Astrocyte (in vitro differentiated cells and primary cell): ENCODE measurements at regions not wholly inside any gene's neighbourhood (a gene's known extent, or its start where the extent isn't known, plus 50 kb on each side); places are given as distances from the start of the nearest gene placed in this dataset.

Experiments
- DNase-seq: peaks from one replicate; pipeline ENCODE4 v3.0.0-alpha.2; 2010; ENCODE audit warnings: low read depth
- FAIRE-seq: peaks from 2 replicates; lab custom pipeline; 2011; peaks lifted over from hg19 to GRCh38; lab: Jason Lieb, UNC
- H2AFZ ChIP-seq: 2 replicates; pipeline ENCODE4 v1.6.0; 2012; ENCODE audit warnings: low read depth, low read length, inconsistent platforms
- H3K27ac ChIP-seq: 2 replicates; pipeline ENCODE4 v1.5.1; 2011; ENCODE audit warnings: low read depth, low read length, inconsistent platforms
- H3K27me3 ChIP-seq: 2 replicates; pipeline ENCODE4 v1.6.0; 2011; ENCODE audit warnings: low read length, inconsistent platforms; ENCODE audit not compliant: insufficient read depth
- H3K36me3 ChIP-seq: 2 replicates; pipeline ENCODE4 v1.5.1; 2011; ENCODE audit warnings: low read length, inconsistent platforms; ENCODE audit not compliant: insufficient read depth
- H3K4me1 ChIP-seq: 2 replicates; pipeline ENCODE4 v1.5.1; 2011; ENCODE audit warnings: low read length, inconsistent platforms; ENCODE audit not compliant: insufficient read depth
- H3K4me2 ChIP-seq: 2 replicates; pipeline ENCODE4 v1.6.0; 2012; ENCODE audit warnings: low read length, inconsistent platforms
- H3K4me3 ChIP-seq: 2 replicates; pipeline ENCODE4 v1.5.1; 2011; ENCODE audit warnings: low read depth, mild to moderate bottlenecking, low read length, inconsistent platforms; ENCODE audit not compliant: insufficient read depth
- H3K79me2 ChIP-seq: 2 replicates; pipeline ENCODE4 v1.6.0; 2012; ENCODE audit warnings: mild to moderate bottlenecking, low read length, inconsistent platforms; ENCODE audit not compliant: insufficient read depth
- H3K9ac ChIP-seq: 2 replicates; pipeline ENCODE4 v1.6.0; 2012; ENCODE audit warnings: mild to moderate bottlenecking, low read length, inconsistent platforms
- H3K9me3 ChIP-seq: 2 replicates; pipeline ENCODE4 v1.5.1; 2012; ENCODE audit warnings: low read depth, mild to moderate bottlenecking, low read length, inconsistent platforms; ENCODE audit not compliant: insufficient read depth
- H4K20me1 ChIP-seq: 2 replicates; pipeline ENCODE4 v1.6.0; 2012; ENCODE audit warnings: low read length, inconsistent platforms; ENCODE audit not compliant: insufficient read depth
- H3K27ac Mint-ChIP-seq: one replicate; pipeline ENCODE4 v1.8.0; 2021; ENCODE audit warnings: mild to moderate bottlenecking, mixed read lengths; ENCODE audit not compliant: unreplicated experiment
- H3K27me3 Mint-ChIP-seq: one replicate; pipeline ENCODE4 v1.8.0; 2021; ENCODE audit warnings: low read depth, mixed read lengths; ENCODE audit not compliant: unreplicated experiment
- H3K36me3 Mint-ChIP-seq: one replicate; pipeline ENCODE4 v1.8.0; 2021; ENCODE audit warnings: low read depth, mixed read lengths; ENCODE audit not compliant: unreplicated experiment
- H3K4me1 Mint-ChIP-seq: one replicate; pipeline ENCODE4 v1.8.0; 2021; ENCODE audit warnings: low read depth, mixed read lengths; ENCODE audit not compliant: unreplicated experiment
- H3K4me3 Mint-ChIP-seq: one replicate; pipeline ENCODE4 v1.8.0; 2021; ENCODE audit warnings: mild to moderate bottlenecking, moderate library complexity, mixed read lengths; ENCODE audit not compliant: unreplicated experiment
- H3K9me3 Mint-ChIP-seq: one replicate; pipeline ENCODE4 v1.8.0; 2021; ENCODE audit warnings: mild to moderate bottlenecking, mixed read lengths; ENCODE audit not compliant: unreplicated experiment
- EZH2 ChIP-seq: IDR thresholded peaks from 2 replicates; pipeline ENCODE4 v1.6.1; 2012; ENCODE audit warnings: mild to moderate bottlenecking, low read length, inconsistent platforms; ENCODE audit not compliant: insufficient read depth
- TF ChIP-seq, protein P1 (sequence below): IDR thresholded peaks from 2 replicates; pipeline ENCODE4 v1.5.1; 2011; ENCODE audit warnings: low read depth, mild to moderate bottlenecking, inconsistent platforms, low read length, moderate library complexity; ENCODE audit not compliant: insufficient read depth

DNA sequence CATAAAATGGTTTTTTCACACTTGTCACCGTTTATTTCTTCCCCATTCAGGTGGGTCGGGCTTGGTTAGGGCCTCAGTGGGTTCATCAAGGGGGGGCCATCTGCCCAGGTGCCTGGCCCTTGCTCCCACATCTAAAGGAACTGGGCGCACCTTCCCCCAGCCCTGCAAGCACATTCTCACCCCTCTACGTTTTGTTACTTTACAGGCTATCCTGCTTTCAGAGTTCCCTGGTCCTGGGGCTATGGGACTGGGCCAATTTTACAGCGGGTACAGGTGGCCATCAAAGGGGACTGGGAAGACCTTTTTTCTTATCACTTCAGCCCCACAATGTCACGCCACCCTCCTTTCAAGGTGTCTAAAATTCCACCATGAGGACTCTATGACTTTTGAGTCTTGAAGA, 71.8 kb upstream of the HAAO start:
- Mint-ChIP-seq H3K27ac (no peak overlapping the region), H3K36me3 (peaks cover 4% of the 10 kb centered on the region), H3K4me3 (no peak overlapping the region), H3K27me3 (peaks cover 10% of the 10 kb centered on the region), H3K4me1 (peaks cover 7% of the 10 kb centered on the region), H3K9me3 (peaks cover 12% of the 10 kb centered on the region)
- no peaks in the 10 kb centered on the region for H3K79me2 ChIP-seq
- no peak overlapping the region for H3K4me3 ChIP-seq
- H3K4me1 ChIP-seq, result peaks cover 6% of the 10 kb centered on the region
- no peak overlapping the region for H3K9ac ChIP-seq
- H2AFZ ChIP-seq, result no peak overlapping the region
- no peak for TF ChIP-seq EZH2
- TF ChIP-seq, protein P1, sequence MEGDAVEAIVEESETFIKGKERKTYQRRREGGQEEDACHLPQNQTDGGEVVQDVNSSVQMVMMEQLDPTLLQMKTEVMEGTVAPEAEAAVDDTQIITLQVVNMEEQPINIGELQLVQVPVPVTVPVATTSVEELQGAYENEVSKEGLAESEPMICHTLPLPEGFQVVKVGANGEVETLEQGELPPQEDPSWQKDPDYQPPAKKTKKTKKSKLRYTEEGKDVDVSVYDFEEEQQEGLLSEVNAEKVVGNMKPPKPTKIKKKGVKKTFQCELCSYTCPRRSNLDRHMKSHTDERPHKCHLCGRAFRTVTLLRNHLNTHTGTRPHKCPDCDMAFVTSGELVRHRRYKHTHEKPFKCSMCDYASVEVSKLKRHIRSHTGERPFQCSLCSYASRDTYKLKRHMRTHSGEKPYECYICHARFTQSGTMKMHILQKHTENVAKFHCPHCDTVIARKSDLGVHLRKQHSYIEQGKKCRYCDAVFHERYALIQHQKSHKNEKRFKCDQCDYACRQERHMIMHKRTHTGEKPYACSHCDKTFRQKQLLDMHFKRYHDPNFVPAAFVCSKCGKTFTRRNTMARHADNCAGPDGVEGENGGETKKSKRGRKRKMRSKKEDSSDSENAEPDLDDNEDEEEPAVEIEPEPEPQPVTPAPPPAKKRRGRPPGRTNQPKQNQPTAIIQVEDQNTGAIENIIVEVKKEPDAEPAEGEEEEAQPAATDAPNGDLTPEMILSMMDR, result no peak
- FAIRE-seq (no peak), DNase-seq (no peak)
- H3K4me2 ChIP-seq, result no peak overlapping the region
- no peak overlapping the region for H3K27ac ChIP-seq
- H3K9me3 ChIP-seq, result no peaks in the 10 kb centered on the region
- no peaks in the 10 kb centered on the region for H3K27me3 ChIP-seq
- no peaks in the 10 kb centered on the region for H3K36me3 ChIP-seq
- H4K20me1 ChIP-seq, result no peaks in the 10 kb centered on the region

DNA sequence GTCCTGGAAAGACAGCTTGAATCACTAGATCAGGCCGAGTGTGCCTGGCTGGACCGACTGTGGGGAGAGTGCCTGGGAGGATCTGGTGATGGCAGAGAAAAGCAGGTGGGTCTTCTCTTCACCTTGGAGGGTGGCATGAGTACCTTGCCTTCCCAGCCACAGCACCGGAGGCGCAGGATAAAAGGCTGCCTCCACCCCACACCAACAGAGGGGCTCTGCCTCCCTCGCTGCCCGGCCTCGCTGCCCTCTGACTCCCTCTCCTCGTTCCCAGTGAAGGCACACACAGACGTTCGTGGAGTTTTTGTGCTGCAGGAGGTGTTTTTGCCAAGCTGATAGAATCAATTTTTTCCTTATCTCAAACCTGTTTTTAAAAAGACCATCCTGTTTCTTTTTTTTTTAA, 71.4 kb upstream of the HAAO start:
- Histone ChIP-seq H3K27ac (no peak overlapping the region), H3K4me2 (no peak overlapping the region), H3K36me3 (no peaks in the 10 kb centered on the region), H3K4me3 (no peak overlapping the region), H4K20me1 (no peaks in the 10 kb centered on the region), H3K79me2 (no peaks in the 10 kb centered on the region), H3K4me1 (peaks cover 6% of the 10 kb centered on the region), H2AFZ (no peak overlapping the region), H3K9me3 (no peaks in the 10 kb centered on the region), H3K9ac (no peak overlapping the region), H3K27me3 (no peaks in the 10 kb centered on the region)
- H3K9me3 Mint-ChIP-seq, result peaks cover 8% of the 10 kb centered on the region
- H3K27ac Mint-ChIP-seq, result no peak overlapping the region
- H3K27me3 Mint-ChIP-seq, result peaks cover 10% of the 10 kb centered on the region
- no peak for DNase-seq
- peaks cover 2% of the 10 kb centered on the region for H3K36me3 Mint-ChIP-seq
- TF ChIP-seq, protein P1, result no peak
- TF ChIP-seq EZH2, result no peak
- H3K4me3 Mint-ChIP-seq, result no peak overlapping the region
- H3K4me1 Mint-ChIP-seq, result peaks cover 7% of the 10 kb centered on the region
- FAIRE-seq, result no peak

DNA sequence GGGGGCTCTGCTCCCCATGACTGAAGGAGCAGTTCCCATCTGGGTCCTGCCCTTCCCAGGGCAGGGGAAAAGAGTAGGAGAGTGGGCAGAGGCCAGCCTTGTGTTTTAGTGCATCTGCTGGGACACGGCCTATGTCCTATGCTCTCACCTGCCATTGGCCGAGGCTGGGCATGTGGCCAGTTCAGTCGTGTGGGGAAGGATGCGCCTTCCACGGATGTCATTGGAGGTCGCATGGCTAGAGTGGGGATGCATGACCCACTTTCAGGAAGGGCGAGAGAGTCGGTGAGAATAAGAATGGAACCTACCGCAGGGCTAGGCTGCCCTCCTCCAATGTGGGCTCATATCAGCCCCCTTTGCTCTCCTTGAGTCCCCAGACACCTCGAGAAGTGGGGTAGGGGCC, 70.9 kb upstream of the HAAO start:
- Mint-ChIP-seq H3K4me3 (no peak overlapping the region), H3K27ac (no peak overlapping the region), H3K9me3 (peaks cover 6% of the 10 kb centered on the region), H3K27me3 (peaks cover 10% of the 10 kb centered on the region), H3K4me1 (peaks cover 7% of the 10 kb centered on the region), H3K36me3 (no peaks in the 10 kb centered on the region)
- TF ChIP-seq, protein P1, result no peak
- no peak for TF ChIP-seq EZH2
- H3K4me3 ChIP-seq, result no peak overlapping the region
- no peak overlapping the region for H3K27ac ChIP-seq
- no peaks in the 10 kb centered on the region for H3K27me3 ChIP-seq
- H4K20me1 ChIP-seq, result no peaks in the 10 kb centered on the region
- no peaks in the 10 kb centered on the region for H3K36me3 ChIP-seq
- no peaks in the 10 kb centered on the region for H3K79me2 ChIP-seq
- FAIRE-seq (no peak), DNase-seq (no peak)
- no peaks in the 10 kb centered on the region for H3K9me3 ChIP-seq
- H2AFZ ChIP-seq, result no peak overlapping the region
- H3K4me2 ChIP-seq, result no peak overlapping the region
- no peak overlapping the region for H3K9ac ChIP-seq
- H3K4me1 ChIP-seq, result peaks cover 6% of the 10 kb centered on the region
